SK-N-MC (cell line): ENCODE measurements at regions not wholly inside any gene's neighbourhood (a gene's known extent, or its start where the extent isn't known, plus 50 kb on each side); places are given as distances from the start of the nearest gene placed in this dataset.

Experiments
- EZH2 ChIP-seq: fragments of 200-600 bp; sonication (generic); IDR thresholded peaks from one replicate; pipeline ENCODE4 v1.6.1; 2017; ENCODE audit warnings: antibody characterized with exemption
- FOXP2 ChIP-seq: optimal IDR thresholded peaks from 2 replicates; pipeline ENCODE3; 2011; ENCODE audit warnings: mild to moderate bottlenecking, moderate library complexity; ENCODE audit not compliant: insufficient read depth; ENCODE audit errors: extremely low read length, control extremely low read depth
- POLR2AphosphoS5 ChIP-seq: IDR thresholded peaks from 2 replicates; pipeline ENCODE4 v1.6.1; 2012; ENCODE audit warnings: mild to moderate bottlenecking, low read depth, low read length, borderline replicate concordance

- no peak for TF ChIP-seq EZH2
- TF ChIP-seq POLR2AphosphoS5: no peak
- TF ChIP-seq FOXP2: no peak
These were observed 100.5 kb upstream of the STXBP5 start for GRCh38 chr6:147103694-147104093.
